HG03064 (cell line): ENCODE measurements at regions not wholly inside any gene's neighbourhood (a gene's known extent, or its start where the extent isn't known, plus 50 kb on each side); places are given as distances from the start of the nearest gene placed in this dataset.

ENCODE experiments used
- ATAC-seq: cut with Tn5 transposase; IDR thresholded peaks from one replicate; pipeline ENCODE4 v1.9.1; 2021; ENCODE audit warnings: low read depth; ENCODE audit not compliant: unreplicated experiment

DNA sequence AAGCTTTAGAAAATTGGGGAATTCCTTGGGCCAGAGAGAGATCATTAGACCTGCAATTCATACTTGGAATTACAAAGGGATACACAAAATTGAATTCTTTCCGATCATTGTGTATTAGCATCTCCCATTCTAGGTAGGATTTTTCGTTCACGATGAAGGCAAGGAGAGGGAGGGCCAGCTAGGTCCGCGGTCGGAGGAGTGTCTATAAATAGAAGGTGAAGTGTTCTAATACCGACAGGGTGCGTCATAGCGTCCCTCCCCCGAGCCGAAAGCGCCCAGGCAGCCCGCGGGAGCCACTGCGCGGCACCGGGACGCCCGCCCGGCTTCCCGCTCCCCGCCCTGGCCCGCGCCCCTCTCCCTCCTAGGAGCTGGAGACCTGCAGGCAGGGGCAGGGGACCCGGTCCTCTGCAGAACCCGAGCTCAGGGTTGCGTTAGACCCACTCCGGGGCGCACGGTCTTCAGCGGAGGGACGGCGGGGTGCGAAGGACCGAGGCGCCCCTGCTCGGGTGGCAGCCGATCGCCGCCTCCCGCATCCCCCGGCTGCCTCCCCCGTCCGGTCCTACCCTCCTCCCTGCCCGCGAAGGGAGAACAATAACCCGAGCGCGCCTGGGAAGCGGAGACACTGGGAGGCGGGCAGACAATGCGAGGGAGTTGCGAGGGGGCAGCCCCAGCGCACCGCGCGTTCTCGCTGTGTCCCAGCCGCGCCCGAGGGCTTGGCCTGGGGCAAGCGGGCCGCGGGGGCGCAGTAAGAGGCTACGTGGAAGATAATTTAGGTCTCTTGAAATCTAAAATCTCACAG is 114.2 kb upstream of the SERTAD2 start:
- peak; percentile 85 for ATAC-seq

DNA sequence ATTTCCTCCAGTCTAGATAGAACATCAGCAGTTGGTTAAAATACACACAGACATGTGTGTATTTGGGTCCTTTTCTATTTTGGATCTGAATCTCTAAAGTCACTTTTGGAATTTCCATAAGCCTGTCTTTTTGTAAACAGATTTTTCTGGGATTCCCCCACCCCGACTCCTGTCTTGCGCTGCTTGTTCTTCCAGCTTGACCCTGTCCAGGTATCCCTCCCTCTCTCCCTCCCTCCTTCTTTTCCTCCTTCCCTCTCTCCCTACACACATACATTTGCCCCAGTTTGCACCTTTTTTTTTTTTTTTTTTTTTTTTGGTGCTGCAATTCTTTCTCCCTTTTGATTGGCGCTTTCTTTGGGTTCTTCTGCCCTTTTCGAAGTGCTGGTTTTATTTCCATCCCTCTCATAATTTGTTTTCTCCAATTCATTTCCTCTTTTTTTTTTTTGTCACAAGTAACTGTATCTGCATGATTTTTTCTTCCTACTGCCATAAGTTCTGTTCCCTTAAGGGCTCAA is 114.8 kb upstream of the SERTAD2 start:
- ATAC-seq, result peak; percentile 4

DNA sequence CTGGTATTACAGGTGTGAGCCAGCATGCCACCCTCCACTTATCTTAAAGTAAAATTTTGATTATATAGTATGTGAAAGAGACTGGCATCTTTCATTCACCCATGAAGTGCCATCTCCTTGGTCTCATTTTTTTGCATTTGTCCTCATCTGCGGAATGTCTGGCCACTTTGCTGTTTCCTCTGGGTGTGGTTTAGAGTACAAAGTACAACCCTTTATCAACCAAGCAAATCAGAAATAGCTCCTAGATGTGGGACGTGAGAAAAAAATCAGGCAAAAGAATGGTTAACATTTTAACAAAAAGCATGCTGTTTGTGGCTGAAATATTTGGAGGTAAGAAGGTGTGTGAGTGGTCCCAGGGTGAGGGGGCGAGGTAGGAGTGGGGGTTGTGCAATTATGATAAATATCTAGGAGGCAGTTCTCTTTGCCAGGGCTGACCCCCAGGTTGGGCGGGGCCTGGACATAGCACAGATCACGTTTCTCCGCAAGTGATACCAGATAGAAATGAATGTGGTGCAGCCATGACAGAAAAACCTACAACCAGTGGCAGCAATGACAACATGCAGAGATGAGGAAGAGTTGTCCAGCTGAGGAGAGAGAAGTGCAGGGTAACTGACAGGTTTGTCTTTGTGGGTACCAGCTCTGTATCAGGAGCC is 115.8 kb upstream of the SERTAD2 start:
- no peak for ATAC-seq

DNA sequence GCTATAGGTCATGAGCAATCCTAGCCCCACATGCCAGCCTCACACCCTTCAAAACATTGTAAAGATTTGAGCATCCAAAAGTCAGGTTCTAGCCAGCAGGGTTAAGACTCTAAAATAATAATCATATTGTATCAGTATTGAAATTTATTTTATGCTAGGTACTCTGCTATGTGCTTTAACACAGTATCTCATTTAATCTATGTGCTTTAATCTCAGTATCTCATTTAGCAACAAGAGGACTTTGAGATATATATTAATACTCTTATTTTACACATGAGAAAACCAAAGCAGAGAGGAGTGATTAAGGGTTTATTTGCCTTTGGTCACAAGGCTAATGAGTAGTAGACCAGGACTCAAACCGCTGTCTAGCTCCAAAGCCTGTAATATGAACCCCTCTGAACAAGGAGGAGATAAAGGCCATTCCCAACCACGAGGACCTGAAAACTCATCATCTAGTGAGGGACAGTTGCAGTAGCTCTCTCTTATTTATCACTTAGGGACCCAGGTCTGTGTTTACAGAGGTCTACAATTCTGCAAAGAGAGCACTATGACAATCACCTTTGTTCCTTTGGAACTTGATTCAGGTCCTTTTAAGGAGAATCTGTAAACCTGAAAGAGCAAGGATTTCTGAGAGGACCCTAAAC is 116.5 kb upstream of the SERTAD2 start:
- no peak for ATAC-seq

DNA sequence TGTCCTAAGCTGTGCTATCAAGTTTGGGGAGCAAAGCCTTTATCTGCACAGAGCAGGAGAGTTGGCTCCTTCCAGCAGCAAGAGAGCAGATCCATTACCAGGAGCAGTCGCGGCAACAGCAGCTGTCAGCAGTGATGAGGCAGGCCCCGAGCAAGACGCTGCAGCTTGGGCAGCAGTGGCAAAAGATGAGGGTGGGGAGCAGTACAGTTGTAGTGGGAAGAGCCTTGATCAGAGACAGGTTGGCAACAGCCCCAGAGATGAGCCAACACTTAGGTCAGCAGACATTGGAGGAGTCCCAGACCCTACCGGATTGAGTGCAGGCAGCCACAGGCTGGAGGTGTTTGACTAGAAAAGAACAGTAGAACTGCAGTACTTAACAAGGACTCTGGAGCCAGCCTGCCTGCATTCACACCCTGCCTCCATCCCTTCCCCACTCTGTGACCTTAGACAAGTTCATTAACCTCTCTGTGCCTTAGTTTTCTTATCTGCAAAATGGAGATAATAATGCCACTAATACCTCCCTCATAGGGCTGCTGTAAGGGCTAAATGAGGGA is 117.1 kb upstream of the SERTAD2 start:
- ATAC-seq, result no peak

DNA sequence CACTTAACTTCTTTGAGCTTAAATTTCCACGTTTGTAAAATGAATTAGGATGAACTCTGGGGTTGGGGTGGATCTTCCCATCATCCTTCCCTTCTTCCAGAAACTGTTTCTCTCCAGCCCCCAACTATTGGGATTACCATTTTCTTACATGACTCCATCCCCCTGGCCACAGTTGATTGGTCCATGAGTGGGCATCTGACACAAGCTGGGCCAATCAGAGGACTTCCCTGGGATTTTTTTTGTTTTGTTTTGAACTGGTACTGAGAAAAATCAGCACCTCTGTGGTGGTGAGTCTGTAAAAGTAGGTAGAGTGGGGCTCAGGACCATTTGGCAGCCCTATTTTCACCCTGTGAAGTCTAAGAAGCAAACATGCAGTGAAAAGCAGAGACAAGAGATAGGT is 118.0 kb upstream of the SERTAD2 start:
- no peak for ATAC-seq

DNA sequence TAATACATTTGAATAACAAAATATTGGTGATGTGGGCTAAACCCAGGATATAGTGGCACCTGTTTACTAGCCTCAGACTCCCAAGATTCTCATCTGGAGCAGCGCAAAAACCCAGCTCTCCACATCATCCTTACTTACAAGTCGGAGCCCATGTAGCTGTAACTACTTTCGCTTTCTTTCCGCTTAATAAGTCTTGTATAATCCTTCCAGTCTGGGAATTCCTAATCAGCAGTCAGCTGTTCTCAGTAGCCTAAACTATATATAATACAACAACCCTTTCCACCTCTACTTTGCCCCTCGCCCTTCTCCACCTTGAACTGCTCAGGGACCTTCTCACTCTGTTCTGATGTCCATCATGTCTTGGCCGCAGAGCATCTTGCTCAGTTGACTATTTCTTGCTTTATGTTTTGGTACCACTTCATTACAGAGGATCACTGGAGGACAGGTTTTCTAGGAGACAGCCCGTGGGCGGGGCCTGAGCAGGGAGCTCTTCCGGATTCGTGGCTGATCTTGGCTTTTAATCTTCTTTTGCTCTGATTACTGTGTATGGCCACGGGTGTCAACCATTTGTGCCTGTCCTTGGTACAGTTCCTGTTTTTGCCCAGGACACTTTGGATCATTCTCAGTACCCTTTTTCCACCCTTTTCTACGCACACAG is 119.9 kb upstream of the SERTAD2 start:
- no peak for ATAC-seq

DNA sequence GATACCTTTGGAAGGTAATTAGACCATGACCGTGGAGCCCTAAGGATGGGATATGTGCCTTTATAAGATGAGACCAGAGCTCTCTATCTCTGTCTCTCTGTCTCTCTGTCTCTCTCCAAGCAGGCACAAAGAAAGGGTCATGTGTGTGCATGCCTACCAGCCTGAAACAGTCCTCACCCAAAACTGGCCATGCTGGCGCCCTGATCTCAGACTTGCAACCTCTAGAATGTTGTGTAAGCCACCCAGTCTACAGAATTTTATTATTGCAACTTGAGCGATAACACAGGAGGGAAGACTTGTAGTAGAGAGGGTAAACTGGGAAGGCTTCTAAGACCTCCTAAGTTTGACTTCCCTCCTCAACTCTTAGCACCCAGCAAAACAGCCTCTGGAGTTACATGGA is 124.1 kb upstream of the SERTAD2 start:
- no peak for ATAC-seq

DNA sequence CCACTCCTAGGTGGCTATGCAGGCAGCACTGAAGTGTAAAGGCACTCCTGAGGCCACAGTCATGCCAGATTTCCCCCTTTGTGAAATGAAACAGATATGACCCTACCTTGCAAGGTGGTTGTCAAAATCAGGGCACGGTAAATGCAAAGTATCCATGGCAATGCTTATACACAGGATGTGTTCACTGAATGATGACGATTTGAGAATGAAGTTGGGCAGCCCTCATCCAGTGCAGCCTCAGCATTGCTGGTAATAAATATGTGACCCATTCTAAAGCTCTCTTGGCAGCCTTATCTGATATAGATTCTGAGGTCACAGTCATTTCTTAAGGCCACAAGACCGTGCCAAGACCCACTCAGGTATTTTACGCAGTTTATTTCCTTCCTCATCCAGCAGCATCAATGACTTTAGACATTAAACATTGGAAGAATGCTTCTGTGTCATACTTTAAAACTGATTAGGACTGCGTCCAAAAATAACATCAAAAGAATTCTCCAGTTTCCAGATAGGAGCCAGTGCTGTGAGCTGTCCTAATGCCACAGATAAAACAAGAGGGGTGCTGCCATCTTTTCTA is 125.5 kb upstream of the SERTAD2 start:
- ATAC-seq, result no peak

DNA sequence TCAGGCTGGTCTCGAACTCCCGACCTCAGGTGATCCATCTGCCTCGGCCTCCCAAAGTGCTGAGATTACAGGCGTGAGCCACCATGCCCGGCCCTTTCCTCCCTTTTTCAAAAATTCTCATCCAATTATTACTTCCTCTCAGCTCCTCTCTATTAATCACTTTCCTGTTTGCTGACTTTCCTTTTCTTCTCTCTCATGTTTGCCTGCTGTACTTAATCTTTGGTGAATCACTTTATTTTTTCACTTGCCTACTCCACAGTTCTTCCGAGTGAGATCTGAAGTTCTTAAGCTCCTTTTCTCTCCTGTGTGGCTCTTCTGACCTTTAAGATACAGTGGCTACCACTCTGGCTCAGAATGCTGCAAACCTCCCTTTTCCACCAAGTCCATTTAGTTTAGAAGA is 126.3 kb upstream of the SERTAD2 start:
- no peak for ATAC-seq

DNA sequence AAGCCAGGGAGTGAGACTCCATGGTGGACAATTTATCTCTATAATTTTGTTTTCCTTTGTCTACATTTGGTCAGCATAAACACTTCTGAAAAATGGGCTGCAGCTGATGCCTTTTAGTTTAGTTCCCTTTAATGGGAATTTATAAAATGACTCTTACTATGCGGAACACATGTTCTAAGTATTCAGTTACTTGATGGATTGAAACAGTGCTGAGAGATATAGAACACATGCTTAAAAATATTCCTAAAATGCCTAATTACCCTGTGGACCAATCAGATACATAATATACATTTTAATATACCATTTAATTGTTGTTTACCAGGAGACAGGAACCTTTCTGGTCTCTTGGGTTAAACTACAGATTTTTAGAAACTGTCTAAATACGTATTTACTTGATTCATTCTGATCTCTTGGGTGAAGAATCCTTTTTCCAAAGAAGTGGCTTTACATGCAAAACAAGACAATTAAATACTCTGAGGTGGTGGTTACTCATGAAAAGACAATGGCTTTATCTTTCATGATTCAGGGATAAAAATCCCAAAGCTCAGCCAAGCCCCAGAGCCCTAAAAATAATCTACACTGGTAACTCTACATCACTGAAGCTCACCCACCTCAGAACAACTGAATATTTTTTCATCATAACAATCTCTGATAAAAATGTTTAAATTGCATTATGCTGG is 128.1 kb upstream of the SERTAD2 start:
- ATAC-seq, result no peak

DNA sequence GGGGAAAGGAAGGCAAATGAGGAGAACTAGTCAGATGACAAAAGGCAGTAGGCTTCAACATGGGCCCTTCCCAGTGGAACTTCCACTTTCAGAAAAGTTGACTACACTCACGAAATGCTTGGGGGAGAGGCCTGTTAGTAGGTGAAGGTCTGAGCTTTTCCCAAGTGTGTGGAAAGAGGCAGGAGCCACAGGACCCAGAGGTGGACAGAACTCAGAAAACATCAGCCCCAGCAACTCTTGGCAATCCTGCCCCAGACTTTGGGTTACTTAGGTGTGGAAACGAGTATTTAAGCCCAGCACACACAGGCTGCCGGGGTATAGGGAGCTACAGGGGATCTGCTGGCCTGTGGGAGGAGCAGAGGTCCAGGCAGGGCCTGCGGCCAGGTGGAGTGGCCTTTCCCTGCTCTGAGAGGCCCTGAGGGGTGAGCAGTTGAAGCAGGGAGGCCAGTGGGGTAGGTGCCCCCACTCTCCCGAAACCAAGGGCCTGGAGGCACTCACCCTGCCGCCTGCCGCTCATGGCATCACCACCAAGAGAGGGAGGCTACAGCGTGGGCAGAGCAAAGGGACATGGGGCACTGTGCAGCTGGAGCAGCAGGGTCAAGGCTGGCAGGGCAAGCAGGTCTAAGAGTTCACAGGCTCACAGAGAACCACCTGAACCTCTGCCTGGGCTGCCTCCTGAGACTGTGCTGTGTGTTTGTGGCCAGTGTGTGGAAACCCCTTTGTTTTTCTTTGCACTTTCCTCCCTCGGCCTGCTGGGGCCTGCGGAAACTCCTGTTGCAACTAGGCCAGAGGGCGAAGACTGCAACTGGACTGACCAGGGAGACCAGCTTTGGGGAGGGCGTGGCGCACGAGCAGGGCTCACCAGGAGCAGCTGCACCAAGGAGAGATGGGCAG is 130.7 kb upstream of the SERTAD2 start:
- ATAC-seq, result no peak

DNA sequence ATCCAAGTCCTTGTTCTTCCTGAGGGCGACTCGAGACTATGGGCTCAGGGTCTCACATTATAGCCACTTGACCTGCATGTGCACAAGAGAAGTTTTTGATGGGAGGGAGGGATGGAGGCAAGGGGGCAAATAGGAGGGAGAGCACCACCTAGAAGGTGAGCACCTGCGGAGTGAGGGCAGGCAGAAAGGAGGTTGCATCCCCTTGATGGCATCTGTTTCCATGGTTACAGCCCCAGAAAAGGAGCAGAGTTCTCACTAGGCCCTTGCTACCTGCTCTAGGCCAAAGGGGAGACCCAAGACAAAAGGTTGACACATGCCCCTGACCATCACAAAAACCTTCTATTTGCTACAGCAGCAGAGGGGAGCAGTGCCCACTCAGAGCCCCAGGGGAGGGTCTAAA is 131.5 kb upstream of the SERTAD2 start:
- ATAC-seq, result no peak

DNA sequence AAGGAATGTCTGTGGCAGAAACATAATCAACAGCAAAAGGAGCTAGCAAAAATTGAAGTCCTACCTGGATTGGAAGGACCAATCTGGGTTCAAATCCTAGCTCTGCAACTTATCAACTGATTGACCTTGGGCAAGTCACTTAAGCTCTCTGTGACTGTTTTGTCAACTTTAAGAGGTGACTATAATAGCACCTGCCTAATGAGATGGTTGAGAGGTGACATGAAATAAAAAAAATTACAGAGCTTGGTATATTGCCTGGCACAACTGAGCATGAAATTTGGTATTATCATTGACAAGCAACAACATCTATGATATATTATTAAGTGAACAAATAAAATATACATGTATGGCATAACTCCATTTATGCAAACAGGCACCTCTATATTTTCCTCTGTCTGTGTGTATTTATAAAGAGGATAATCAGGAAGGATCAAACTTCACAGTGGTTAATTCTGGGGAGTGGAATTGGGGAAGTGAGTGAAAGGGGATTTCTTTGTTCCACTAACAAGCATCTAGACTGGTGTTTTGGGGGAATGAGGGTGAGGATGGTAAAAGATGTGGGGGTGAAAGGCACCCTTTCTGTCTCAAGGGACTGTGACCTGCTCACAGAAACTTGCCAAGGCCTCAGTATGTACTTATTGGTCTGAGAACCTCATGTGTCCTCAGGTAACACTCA is 132.8 kb upstream of the SERTAD2 start:
- ATAC-seq, result no peak

DNA sequence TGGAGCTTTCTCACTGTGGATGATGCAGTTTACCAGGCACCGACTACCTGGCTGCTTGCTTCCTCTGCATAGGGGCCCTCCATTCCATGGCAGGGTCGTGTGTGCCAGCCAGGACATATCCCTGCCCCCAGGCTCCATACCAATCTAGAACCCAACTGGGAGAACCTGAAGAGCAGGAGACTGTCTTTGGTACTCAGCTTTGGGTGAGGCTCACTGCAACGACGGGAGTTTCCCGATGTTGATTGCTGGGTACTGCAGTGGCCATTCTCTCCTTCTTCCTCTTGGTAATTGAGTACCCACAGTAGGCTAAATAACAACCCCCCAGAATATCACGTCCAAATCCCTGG is 133.3 kb upstream of the SERTAD2 start:
- ATAC-seq, result no peak

DNA sequence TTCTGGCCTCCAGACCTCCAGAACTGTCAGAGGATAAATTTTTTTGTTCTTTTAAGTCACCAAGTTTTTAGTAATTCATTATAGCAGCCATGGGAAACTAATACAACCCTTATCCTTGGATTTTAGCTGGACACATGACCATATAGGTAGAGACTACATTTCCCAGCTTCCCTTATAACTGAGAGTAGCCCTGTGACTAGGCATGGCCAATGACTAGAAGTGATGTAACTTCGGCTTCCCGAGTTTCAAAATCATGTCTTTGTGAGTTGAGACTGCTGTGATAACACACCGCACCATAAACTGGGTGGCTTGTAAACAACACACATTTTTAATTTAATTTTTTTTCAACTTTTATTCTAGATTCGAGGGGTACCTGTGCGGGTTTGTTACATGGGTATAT is 134.0 kb upstream of the SERTAD2 start:
- ATAC-seq, result no peak

DNA sequence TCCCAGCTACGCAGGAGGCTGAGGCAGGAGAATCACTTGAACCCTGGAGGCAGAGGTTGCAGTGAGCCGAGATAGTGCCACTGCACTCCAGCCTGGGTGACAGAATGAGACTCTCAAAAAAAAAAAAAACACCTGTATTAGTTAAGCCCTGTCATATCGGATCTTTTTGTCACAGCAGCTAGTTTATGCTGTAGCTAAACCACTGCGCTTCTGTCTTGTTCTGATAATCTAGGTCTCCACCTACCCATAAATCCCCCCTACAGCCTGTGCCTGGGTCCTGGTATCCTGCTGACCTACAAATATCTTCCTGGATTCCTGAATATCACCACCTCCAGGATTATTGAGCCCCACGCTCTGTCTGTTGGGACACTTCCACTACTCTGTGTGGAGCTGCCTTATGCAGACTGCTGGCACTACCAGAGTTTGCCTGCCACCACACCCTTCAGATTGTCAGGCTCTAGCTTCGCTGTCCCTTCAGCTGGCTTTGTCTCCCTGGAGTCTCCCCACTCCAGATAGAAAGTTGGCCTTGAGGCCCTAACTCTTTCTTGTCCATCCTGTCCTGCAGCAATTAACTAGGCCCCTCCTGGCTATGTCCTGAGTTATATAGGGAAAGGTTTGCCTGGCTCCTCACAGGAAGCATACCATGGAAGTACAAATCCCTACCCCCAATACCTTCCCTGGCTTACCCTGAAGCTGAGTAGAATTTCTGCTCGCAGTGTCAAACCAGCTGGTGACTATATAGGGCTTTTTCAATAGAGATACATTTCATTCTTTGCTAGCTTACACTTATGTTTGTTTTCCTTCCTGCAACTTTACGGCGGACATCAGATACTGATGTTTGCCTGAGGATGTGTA is 136.0 kb upstream of the SERTAD2 start:
- ATAC-seq, result no peak

DNA sequence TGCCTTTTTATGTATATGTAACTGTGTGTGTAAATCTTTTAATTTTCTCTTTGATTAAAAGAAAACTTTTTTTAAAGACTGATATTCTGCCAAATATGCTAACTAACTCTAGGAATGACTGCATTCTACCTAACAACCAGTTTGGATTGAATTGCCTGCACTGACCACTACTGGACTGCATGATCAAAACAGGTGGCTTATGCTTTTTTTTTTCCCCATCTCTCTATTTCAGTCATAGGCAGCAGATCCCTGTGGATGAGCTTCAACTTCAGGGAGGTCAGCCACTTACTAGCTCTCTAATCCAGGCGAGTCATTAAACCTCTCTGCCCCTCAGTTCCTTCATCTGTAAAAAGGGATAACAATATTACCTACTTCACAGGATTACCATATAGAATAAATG is 138.6 kb upstream of the SERTAD2 start:
- no peak for ATAC-seq
